Tibial nerve (tissue), 3 donors: ENCODE measurements at regions not wholly inside any gene's neighbourhood (a gene's known extent, or its start where the extent isn't known, plus 50 kb on each side); places are given as distances from the start of the nearest gene placed in this dataset.

Experiments
- POLR2A ChIP-seq, 2 donors: fragments of 450-650 bp; IDR thresholded peaks; one replicate each; pipeline ENCODE4 v1.6.1; 2017; ENCODE audit warnings: antibody characterized with exemption in 2 of 2, mild to moderate bottlenecking in 2 of 2, moderate library complexity in 2 of 2
- TF ChIP-seq, protein P1 (sequence below), 5 experiments: fragments of 200-600 bp in 3 of 5; fragments of 450-650 bp in 2 of 5; sonication (generic) in 3 of 5; IDR thresholded peaks; one replicate each; pipeline ENCODE4 v1.5.1; 2016 to 2019; ENCODE audit warnings: antibody characterized with exemption in 5 of 5, mild to moderate bottlenecking in 3 of 5, moderate library complexity in 2 of 5

DNA sequence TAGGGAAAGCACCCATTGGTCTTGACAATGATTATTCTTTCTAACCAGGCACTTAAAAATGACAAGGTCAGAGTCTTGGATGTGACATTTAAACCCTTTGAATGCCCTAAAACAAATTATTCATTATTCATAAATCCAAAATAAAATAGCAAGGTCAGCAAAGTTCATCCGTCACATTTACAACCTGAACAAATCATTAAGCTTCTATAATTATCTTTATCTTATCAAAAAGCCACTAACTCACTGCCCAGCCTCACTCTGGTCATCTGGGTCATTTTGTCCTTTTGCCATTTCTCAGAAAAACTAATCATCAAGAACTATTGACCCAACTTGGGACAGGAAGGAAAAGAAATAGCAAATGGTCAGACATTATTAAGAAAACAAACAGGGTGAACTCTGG lies 507.3 kb upstream of the CDH8 start:
- TF ChIP-seq POLR2A (IDR thresholded peaks at IDR 0.05) = no peak
- TF ChIP-seq, protein P1, sequence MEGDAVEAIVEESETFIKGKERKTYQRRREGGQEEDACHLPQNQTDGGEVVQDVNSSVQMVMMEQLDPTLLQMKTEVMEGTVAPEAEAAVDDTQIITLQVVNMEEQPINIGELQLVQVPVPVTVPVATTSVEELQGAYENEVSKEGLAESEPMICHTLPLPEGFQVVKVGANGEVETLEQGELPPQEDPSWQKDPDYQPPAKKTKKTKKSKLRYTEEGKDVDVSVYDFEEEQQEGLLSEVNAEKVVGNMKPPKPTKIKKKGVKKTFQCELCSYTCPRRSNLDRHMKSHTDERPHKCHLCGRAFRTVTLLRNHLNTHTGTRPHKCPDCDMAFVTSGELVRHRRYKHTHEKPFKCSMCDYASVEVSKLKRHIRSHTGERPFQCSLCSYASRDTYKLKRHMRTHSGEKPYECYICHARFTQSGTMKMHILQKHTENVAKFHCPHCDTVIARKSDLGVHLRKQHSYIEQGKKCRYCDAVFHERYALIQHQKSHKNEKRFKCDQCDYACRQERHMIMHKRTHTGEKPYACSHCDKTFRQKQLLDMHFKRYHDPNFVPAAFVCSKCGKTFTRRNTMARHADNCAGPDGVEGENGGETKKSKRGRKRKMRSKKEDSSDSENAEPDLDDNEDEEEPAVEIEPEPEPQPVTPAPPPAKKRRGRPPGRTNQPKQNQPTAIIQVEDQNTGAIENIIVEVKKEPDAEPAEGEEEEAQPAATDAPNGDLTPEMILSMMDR (IDR thresholded peaks at IDR 0.05) = no peak
